Peyer's patch (tissue), 4 donors: ENCODE measurements at regions not wholly inside any gene's neighbourhood (a gene's known extent, or its start where the extent isn't known, plus 50 kb on each side); places are given as distances from the start of the nearest gene placed in this dataset.

Experiments used
- POLR2A ChIP-seq, 2 donors: fragments of 450-650 bp; IDR thresholded peaks; one replicate each; pipeline ENCODE4 v1.5.1; 2017; ENCODE audit warnings: antibody characterized with exemption in 2 of 2, mild to moderate bottlenecking in 2 of 2, moderate library complexity in 2 of 2
- TF ChIP-seq, protein P1 (sequence below), 6 experiments: fragments of 450-650 bp in 4 of 6; fragments of 200-600 bp in 2 of 6; sonication (generic) in 1 of 6; IDR thresholded peaks; one replicate each; pipeline ENCODE4 v1.5.1; 2017 to 2019; ENCODE audit warnings: antibody characterized with exemption in 6 of 6, mild to moderate bottlenecking in 3 of 6, moderate library complexity in 1 of 6

DNA sequence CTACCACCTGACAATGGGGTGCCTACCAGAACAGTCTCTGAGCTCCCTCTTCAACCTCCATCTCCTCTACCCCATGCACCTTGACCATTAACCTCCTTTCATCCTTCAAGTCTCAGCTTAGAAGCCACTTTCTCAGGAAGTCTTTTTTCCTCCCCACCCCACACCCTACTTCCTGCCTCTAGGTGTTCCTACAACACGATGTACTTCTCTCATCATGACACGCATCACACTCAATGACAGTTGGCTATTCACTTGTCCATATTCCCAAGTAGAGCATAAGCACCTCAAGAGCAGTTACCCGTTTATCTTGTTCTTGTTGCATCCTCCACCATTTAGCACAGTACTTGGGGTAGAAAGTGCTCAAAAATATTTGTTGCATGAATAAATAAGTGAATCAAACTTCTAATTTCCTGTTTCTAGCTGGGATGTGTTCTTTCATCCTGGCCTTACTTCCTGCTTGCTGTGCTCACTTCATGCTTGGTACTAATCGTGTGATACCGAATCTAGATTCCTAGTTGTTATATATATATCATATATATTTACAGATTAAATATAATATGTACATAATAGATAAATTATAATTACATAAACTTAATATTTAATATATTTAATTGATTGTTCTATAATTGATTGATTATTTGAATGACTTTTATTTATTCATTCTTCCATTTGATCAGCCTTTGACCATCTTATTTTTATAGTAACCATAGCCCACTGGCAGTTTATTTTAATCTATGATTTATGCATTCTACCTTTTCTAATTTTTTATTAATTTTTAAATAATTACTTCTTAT, 177.5 kb upstream of the TMEM45B start:
- TF ChIP-seq, protein P1, sequence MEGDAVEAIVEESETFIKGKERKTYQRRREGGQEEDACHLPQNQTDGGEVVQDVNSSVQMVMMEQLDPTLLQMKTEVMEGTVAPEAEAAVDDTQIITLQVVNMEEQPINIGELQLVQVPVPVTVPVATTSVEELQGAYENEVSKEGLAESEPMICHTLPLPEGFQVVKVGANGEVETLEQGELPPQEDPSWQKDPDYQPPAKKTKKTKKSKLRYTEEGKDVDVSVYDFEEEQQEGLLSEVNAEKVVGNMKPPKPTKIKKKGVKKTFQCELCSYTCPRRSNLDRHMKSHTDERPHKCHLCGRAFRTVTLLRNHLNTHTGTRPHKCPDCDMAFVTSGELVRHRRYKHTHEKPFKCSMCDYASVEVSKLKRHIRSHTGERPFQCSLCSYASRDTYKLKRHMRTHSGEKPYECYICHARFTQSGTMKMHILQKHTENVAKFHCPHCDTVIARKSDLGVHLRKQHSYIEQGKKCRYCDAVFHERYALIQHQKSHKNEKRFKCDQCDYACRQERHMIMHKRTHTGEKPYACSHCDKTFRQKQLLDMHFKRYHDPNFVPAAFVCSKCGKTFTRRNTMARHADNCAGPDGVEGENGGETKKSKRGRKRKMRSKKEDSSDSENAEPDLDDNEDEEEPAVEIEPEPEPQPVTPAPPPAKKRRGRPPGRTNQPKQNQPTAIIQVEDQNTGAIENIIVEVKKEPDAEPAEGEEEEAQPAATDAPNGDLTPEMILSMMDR (IDR thresholded peaks at IDR 0.05) = no peak
- no peak for TF ChIP-seq POLR2A (IDR thresholded peaks at IDR 0.05)
